ENCODE measurements at regions not wholly inside any gene's neighbourhood (a gene's known extent, or its start where the extent isn't known, plus 50 kb on each side); places are given as distances from the start of the nearest gene placed in this dataset.

GRCh38 chr13:72523593-72523992, 203.8 kb downstream of the MZT1 start:
- DNase-seq = no peak

DNA sequence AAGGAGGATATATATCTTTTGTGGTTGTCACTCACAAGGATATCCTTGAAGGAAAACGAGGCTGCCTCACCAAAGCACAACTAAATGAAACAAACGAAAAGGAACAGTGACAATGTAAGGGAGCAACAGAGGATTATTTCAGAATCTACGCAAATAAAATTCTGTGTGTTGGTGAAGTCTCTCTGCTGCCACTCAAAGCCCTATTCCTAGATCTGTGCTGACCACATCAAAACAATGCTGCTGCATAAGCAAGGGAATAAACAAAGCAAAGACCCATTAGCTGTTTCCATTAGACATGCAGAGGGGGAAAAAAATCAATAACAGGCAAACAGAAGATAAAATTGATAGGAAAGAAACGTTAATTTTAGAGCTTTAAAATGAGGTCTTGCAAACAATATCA, 204.4 kb downstream of the MZT1 start:
- DNase-seq = no peak

DNA sequence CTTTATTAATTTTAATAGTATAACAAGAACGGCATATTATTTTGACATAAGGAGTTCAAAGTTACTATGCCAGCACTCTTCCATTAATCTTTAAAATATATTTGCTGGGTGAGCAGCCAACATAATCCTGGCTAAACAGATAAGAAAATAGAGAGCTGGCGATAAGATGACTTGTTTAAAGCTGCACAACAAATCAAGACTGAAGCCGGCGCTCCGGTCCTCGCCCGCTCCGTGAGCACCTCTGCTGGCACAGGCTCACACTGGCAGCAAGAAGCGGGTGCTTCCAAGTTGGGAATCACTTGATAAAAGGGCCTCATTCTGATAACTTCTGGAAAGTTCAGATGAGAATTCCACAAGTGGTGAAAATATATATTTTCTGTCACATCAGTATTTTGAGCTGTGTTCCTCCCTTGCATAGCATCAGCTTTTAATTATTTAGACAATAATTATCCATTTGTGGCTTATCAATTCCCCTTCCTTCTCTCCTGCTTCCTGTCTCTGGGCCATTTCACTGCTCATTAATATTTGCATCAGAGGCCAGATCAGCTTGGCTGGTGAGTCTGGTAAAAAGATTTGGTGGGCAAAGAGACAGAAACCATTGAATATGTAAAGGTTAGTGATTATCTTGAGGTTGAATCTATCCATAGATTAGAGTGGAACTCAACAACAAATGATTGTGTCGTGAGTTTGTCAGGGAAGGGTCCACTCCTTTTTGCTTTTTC, 205.3 kb downstream of the MZT1 start:
- DNase-seq = no peak

DNA sequence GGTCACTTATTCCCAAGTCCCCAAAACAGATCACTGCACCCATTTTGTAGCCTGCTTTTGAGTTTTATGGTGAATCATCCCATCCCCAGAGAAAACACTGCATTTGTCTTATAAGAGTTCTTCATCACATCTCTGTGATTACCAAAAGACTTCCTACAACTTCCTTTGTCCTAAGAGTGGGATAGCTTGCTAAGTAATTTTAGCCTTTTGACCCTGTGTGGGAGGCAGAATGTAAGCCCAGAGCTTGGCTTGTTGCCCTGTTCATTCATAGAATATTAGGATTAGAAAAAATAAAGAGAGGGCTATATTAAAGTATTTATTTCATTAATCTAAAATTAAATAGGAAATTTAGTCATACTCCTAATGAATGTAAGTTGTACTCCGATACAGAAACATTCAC, 213.3 kb downstream of the MZT1 start:
- no peak for DNase-seq

DNA sequence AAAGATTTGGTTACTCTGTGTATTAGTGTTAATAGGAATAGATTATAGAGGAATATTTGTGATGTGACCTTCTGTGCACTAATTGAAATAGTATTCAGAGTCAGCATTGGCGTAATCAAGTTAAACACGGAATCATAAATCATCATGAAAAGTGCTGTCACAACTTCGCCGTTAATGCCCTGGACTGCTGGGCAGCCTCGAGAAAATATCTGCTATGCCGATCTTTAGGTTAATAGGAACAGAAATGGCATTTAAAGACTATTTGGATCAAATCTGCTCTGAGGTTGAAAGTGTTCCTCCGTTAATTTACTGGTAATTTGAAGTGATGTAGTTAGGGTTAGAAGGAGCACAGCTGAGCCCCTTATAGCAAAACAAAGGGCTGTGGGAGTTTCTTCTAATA, 219.0 kb downstream of the MZT1 start:
- DNase-seq = no peak

DNA sequence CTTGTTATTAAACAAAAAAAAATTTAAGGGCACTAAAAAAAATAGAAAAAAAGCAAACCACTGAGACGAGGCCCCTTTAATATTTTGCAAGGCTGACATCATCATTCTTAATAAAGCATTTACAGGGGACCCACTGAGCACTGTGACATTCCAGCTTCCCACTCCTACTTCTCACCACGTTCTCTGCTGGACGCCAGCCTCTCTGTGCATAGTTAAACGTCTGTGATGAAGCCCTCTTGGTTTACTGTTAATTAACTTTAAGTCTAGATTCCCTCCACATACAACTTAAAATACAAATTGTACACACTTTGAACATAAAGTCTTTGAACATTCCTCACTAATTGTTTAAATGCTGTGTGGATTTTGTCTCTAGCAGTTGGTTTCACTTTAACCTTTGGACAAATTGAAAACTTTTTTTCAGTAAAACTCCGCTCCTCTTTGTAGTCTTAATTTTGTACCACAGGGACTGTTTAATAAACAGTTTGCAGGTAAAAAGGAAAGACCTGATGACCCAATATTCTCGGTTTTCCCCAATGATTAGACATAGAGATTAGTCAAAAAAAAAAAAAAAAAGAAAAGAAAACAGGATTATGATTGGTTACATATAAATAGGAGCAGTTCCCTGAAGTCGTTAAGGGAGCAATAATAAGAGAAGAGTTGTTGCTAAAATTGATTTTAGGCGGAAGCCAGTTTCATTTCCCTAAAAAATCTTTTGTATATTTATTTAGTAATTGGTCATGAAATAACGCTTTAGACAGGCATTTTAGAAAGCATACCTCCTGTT, 219.8 kb downstream of the MZT1 start:
- no peak for DNase-seq

- DNase-seq = no peak
Observed at GRCh38 chr13:72506706-72507105, 220.7 kb downstream of the MZT1 start.

- DNase-seq = no peak
Observed at GRCh38 chr13:72505376-72505775, 222.1 kb downstream of the MZT1 start.

DNA sequence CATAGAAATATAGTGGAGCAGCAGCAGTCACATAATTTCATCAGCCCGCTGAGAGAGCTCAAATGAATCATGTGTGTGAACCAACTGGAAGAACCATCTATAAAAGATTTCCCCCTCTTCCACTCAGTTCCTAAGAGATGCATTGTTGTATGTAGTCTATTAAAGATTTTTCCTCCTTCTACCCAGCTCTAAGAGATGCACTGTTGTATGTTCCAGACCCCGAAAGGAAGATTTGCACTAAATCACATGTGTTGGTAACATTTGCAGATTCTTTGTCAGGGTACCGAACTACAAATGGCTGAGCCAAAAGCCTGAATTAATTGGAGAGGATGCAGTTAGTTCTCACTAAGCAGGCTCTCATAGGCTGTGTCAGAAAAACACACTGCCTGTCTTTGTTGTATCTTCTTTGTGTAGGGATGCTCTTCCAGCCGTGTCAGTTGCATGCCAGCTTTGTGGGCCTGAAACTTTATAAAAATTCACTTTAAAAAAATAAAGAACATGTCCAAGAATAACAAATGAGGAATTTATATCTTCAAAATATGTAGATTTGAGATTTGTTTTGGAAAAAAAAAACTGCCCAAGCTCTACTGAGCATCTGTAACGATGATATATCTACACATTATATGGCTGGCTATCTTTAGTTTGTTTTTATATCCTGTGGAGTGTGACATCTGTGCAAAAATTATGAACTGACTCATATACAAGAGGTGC, 223.1 kb downstream of the MZT1 start:
- DNase-seq = no peak

DNA sequence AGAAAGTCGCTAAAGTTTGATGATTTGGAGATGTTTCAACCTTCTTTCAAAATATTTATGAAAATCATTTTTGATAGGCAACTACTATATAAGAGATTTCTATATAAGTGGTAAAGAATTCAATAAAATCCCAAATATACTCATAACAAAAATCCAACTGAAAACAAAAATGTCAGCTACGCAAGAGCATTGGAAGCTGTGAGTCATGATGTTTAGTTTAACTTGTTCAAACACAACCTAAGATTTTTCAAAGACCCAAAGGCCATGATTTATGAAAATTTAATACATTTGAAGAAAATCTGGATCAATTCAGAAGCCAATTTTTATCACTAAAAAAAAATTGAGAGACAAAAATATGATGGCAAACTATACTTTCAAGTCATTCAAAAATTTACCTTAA, 226.6 kb downstream of the MZT1 start:
- no peak for DNase-seq

DNA sequence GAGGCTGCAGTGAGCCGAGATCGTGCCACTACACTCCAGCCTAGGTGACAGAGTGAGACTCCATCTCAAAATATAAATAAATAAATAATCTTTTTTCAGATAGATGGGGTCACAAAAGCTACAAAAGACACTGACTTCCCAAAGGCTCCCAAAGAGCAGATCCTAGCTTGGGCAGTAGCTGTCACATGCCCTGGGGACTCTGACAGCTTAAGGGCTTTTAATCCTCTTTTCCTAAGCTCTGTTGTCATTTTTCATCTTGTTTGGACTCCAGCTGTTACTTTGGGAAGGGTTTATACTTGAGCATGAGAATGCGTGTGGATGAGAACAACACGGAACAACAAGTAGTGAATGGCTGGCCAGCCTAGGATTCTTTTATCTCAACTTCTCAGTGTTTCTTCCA, 231.7 kb downstream of the MZT1 start:
- no peak for DNase-seq

- no peak for DNase-seq
Observed at GRCh38 chr13:72489751-72490150, 237.7 kb downstream of the MZT1 start.

- DNase-seq = no peak
Observed at GRCh38 chr13:72473321-72473720, 254.1 kb downstream of the MZT1 start.

DNA sequence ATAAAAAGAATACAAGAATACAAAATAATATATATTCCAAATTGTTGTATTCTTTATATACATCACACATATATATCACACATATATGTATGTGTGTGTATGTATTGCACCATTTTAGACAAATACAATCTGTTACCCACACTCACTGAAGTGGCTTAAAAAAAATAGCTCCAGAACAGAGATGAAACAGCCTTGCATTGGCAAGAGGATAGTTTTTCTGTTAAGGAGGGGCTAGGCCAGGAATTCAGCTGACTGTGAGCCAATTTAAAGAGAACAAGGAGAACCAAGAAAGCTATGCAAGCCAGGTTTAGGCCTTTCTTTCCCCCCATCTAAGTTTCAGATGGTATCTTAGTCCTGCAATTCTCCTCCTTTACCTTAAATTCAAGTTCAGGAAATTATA, 257.5 kb downstream of the MZT1 start:
- DNase-seq = no peak

DNA sequence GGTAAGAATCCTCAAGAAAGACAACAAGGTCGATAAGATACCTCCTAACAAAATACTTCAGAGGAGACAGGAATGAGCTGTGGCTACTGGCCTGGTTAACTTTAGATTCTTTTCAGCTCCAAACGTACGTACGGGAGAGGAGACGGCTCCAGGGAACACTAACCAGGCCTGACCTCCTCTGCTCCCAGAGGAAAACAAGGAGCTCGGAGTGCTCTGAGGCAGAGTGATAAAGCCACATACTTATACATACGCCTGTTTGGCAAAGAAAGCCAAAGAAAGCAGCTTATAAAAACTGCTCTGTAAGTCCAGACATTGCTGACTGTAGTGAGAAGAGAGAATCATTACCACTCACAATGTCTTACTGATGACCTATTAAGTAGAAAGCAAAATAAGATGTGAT, 263.9 kb downstream of the MZT1 start:
- no peak for DNase-seq

GRCh38 chr13:72462726-72463125, 264.7 kb downstream of the MZT1 start:
- DNase-seq = no peak

DNA sequence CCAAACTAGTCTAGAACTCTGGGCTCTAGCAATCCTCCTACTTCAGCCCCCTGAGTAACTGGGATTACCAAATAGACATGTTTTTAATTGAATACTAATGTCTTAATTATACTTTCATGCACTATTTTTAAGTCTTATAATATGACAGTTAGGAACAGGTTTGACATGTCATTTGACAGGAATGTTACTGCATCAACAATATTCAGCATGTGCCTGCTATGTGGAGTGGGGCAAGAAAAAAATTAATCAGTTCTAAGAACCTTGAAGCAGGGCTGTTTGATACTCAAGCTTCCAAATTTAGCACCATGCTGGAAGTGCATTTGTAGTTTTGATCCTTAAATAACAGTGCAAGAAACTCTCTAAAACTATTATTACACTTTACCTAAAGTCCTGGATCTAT, 265.3 kb downstream of the MZT1 start:
- no peak for DNase-seq

DNA sequence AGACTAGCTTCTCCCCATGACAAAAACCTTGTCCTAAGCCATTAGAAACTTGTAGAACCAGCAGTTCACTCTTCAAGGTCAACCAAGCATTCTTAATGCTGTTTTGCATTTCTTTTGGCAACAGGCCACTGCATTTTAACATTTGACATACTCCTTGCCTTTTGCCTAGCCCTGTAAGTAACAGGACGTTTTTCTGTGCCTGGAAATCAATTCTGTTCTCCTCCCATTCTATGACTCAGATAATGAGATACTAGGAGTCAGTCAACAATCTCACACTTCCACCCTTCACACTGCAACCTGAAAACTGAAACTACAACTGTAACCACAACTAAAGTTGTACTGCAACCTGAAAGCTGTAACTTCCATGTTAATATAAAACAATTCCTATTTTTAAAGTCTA, 268.7 kb downstream of the MZT1 start:
- no peak for DNase-seq

GRCh38 chr13:72457151-72457550, 270.3 kb downstream of the MZT1 start:
- DNase-seq = no peak

GRCh38 chr13:72456486-72456885, 270.9 kb downstream of the MZT1 start:
- no peak for DNase-seq

GRCh38 chr13:72453161-72453560, 274.3 kb downstream of the MZT1 start:
- DNase-seq = no peak

DNA sequence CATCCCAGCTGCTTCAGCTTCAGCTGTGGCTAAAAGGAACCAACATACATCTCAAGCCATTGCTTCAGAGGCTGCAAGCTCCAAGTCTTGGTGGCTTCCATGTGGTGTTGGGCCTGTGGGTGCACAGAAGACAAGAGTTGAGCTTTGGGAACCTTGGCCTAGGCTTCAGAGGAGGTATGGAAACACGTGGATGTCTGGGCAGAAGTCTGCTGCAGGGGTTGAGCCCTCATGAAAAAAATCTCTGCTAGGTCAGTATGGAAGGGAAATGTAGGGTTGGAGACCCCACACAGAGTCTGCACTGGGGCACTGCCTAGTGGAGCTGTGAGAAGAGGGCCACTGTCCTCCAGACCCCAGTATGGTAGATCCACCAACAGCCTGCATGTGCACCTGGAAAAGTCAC, 279.3 kb downstream of the MZT1 start:
- DNase-seq = no peak

DNA sequence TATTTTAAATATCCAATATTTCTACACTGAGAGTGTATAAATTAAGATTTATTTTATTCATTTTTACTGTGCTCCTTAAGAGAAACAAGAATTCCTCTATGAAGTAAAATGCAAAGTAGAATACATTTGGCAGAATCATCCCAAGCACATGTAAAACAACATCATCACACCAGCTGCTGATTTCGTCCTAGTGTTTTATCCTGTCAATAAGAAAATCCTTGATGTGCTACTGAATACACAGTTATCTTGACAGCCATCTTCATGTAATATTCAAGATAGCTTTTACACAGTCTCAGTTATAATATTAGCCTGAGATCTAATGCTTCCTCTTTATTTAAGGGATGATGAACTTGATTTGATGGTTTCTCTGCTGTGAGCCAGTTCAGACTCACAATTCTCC, 282.4 kb downstream of the MZT1 start:
- no peak for DNase-seq

- no peak for DNase-seq
Observed at GRCh38 chr13:72437458-72437857, 290.0 kb downstream of the MZT1 start.

All from effector CD8-positive, alpha-beta T cell (primary cell).